Adrenal gland (tissue), 5 donors: ENCODE measurements at regions not wholly inside any gene's neighbourhood (a gene's known extent, or its start where the extent isn't known, plus 50 kb on each side); places are given as distances from the start of the nearest gene placed in this dataset.

Source experiments
- POLR2A ChIP-seq, 2 donors: fragments of 450-650 bp; IDR thresholded peaks; one replicate each; pipeline ENCODE4 v1.6.1; 2017; ENCODE audit warnings: antibody characterized with exemption in 2 of 2, mild to moderate bottlenecking in 2 of 2, moderate library complexity in 1 of 2
- TF ChIP-seq, protein P1 (sequence below), 6 experiments: fragments of 450-650 bp in 4 of 6; fragments of 200-600 bp in 2 of 6; sonication (generic) in 1 of 6; IDR thresholded peaks; 1 replicate in 5 of 6; 2 replicates in 1 of 6; pipeline versions ENCODE4 v1.5.1 to v1.8.0; 2016 to 2021; ENCODE audit warnings: antibody characterized with exemption in 6 of 6, mild to moderate bottlenecking in 2 of 6, moderate library complexity in 1 of 6
- donor health status: DM: no; HTN: no; CAD: no.

DNA sequence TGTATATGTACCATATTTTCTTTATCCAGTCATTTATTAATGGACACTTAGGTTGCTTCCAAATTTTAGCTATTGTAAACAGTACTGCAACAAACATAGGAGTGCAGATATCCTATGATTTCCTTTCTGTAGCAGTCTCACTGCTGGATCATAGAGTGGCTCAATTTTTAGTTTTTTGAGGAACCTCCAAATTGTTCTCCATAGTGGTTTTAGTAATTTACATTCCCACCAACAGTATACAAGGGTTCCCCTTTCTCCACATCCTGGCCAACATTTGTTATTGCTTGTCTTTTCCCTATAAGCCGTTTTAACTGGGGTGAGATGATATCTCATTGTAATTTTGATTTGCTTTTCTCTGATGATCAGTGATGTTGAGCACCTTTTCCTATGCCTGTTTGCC, 114.3 kb downstream of the TMEM17 start:
- TF ChIP-seq, protein P1, sequence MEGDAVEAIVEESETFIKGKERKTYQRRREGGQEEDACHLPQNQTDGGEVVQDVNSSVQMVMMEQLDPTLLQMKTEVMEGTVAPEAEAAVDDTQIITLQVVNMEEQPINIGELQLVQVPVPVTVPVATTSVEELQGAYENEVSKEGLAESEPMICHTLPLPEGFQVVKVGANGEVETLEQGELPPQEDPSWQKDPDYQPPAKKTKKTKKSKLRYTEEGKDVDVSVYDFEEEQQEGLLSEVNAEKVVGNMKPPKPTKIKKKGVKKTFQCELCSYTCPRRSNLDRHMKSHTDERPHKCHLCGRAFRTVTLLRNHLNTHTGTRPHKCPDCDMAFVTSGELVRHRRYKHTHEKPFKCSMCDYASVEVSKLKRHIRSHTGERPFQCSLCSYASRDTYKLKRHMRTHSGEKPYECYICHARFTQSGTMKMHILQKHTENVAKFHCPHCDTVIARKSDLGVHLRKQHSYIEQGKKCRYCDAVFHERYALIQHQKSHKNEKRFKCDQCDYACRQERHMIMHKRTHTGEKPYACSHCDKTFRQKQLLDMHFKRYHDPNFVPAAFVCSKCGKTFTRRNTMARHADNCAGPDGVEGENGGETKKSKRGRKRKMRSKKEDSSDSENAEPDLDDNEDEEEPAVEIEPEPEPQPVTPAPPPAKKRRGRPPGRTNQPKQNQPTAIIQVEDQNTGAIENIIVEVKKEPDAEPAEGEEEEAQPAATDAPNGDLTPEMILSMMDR (IDR thresholded peaks at IDR 0.05) = no peak
- TF ChIP-seq POLR2A (IDR thresholded peaks at IDR 0.05) = no peak
